HepG2 (cell line): ENCODE measurements at regions not wholly inside any gene's neighbourhood (a gene's known extent, or its start where the extent isn't known, plus 50 kb on each side); places are given as distances from the start of the nearest gene placed in this dataset.
"Not testable (repeated sequence)": the region's sequence is repeated elsewhere in the genome, so short reads cannot be mapped to it uniquely, and the experiment has no call there.

Experiments used
- ATAC-seq: fragments of 200-7000 bp; cut with Tn5 transposase; 3 replicates; pipeline ENCODE4 v1.9.1; 2020; ENCODE audit warnings: mild to moderate bottlenecking, moderate library complexity
- BruUV-seq: library from RNA; stranded (reverse); fragments of 400-500 nt; replicated peaks from 2 replicates; lab custom pipeline; 2021; lab: Mats Ljungman, UMichigan
- CTCF ChIA-PET: fragments of 300-600 bp; formaldehyde crosslinking; extraction: SDS; loops from one replicate; lab custom pipeline; 2021; ENCODE audit warnings: low total read pairs, inconsistent platforms, low intra/inter-chr PET ratio; lab: Yijun Ruan, JAX
- POLR2A ChIA-PET: fragments of 350-600 bp; sonication (Branson Sonifier 250); formaldehyde crosslinking; loops from one replicate; lab custom pipeline; 2020; ENCODE audit warnings: antibody characterized with exemption, inconsistent platforms; lab: Yijun Ruan, JAX
- DNase-seq: peaks from one replicate; pipeline ENCODE4 v3.0.0-alpha.2; 2015; ENCODE audit warnings: low spot score
- FAIRE-seq: peaks from 3 replicates; lab custom pipeline; 2011; peaks lifted over from hg19 to GRCh38; lab: Jason Lieb, UNC
- H2AFZ ChIP-seq: one replicate; pipeline ENCODE4 v1.6.1; 2011; ENCODE audit warnings: low read length, inconsistent platforms
- H3K27ac ChIP-seq: fragments of 300-600 bp; 3 replicates; pipeline ENCODE4 v1.8.0; 2011; ENCODE audit warnings: mixed run types, mild to moderate bottlenecking, mixed read lengths, low read length, inconsistent platforms; ENCODE audit not compliant: insufficient read depth; ENCODE audit errors: extremely low read length
- H3K27me3 ChIP-seq, 2 experiments: fragments of 200-600 bp in 1 of 2; 2 replicates in 1 of 2; 3 replicates in 1 of 2; pipeline versions ENCODE4 v1.6.0 to v1.8.0; 2011; ENCODE audit warnings: low read length in 2 of 2, mild to moderate bottlenecking in 2 of 2, moderate library complexity in 2 of 2, inconsistent platforms in 1 of 2; ENCODE audit not compliant: insufficient read depth in 2 of 2, control insufficient read depth in 1 of 2
- H3K36me3 ChIP-seq, 2 experiments: fragments of 200-600 bp in 1 of 2; replicated peaks in 1 of 2; 2 replicates in 1 of 2; 3 replicates in 1 of 2; pipeline versions ENCODE4 v1.5.1 to v1.8.0; 2011; ENCODE audit warnings: low read length in 2 of 2, inconsistent platforms in 1 of 2; ENCODE audit not compliant: insufficient read depth in 2 of 2, control insufficient read depth in 1 of 2
- H3K4me1 ChIP-seq: 2 replicates; pipeline ENCODE4 v1.5.1; 2012; ENCODE audit warnings: low read length, inconsistent platforms; ENCODE audit not compliant: insufficient read depth
- H3K4me2 ChIP-seq: 2 replicates; pipeline ENCODE4 v1.6.0; 2011; ENCODE audit warnings: low read depth, low read length, inconsistent platforms
- H3K4me3 ChIP-seq, 3 experiments: fragments of 200-600 bp in 1 of 3; sonication (generic), shearing (Covaris generic) in 1 of 3; replicated peaks in 1 of 3; 2 replicates each; pipeline ENCODE4 v1.5.1; 2011 to 2016; ENCODE audit warnings: low read length in 3 of 3, inconsistent platforms in 2 of 3, low read depth in 2 of 3, mild to moderate bottlenecking in 2 of 3, control low read depth in 1 of 3, mixed read lengths in 1 of 3; ENCODE audit not compliant: insufficient read depth in 1 of 3
- H3K79me2 ChIP-seq: one replicate; pipeline ENCODE4 v1.6.1; 2011; ENCODE audit warnings: low read length, inconsistent platforms; ENCODE audit not compliant: insufficient read depth
- H3K9ac ChIP-seq: 2 replicates; pipeline ENCODE4 v1.6.0; 2011; ENCODE audit warnings: mild to moderate bottlenecking, low read depth, low read length, inconsistent platforms; ENCODE audit not compliant: insufficient read depth
- H3K9me3 ChIP-seq: 2 replicates; pipeline ENCODE4 v1.5.1; 2012; ENCODE audit warnings: mild to moderate bottlenecking, low read length
- H4K20me1 ChIP-seq: 2 replicates; pipeline ENCODE4 v1.6.0; 2011; ENCODE audit warnings: inconsistent platforms, mild to moderate bottlenecking, low read length, moderate library complexity; ENCODE audit not compliant: insufficient read depth
- MTF2 ChIP-seq: sonication (generic); formaldehyde crosslinking; IDR thresholded peaks from 2 replicates; pipeline ENCODE4 v1.5.0; 2020; ENCODE audit warnings: missing genetic modification reagents, borderline replicate concordance
- PCBP2 ChIP-seq: fragments of 200-400 bp; formaldehyde crosslinking; optimal IDR thresholded peaks from 2 replicates; pipeline ENCODE3; 2018; ENCODE audit warnings: low read length, low read depth; ENCODE audit not compliant: poor library complexity, severe bottlenecking
- PHF21A ChIP-seq: sonication (generic); formaldehyde crosslinking; IDR thresholded peaks from 2 replicates; pipeline ENCODE4 v1.5.0; 2020; ENCODE audit warnings: mild to moderate bottlenecking, missing genetic modification reagents
- RXRA ChIP-seq: sonication (generic); formaldehyde crosslinking; IDR thresholded peaks from 2 replicates; pipeline ENCODE4 v1.5.1; 2020; ENCODE audit warnings: missing genetic modification reagents
- SETDB1 ChIP-seq: sonication (generic); formaldehyde crosslinking; IDR thresholded peaks from 2 replicates; pipeline ENCODE4 v1.5.1; 2020; ENCODE audit warnings: missing genetic modification reagents, mild to moderate bottlenecking, borderline replicate concordance
- ZNF17 ChIP-seq: sonication (generic); formaldehyde crosslinking; IDR thresholded peaks from 2 replicates; pipeline ENCODE4 v1.5.0; 2020; ENCODE audit warnings: mild to moderate bottlenecking, missing genetic modification reagents
- ZNF354B ChIP-seq: sonication (generic); formaldehyde crosslinking; IDR thresholded peaks from 2 replicates; pipeline ENCODE4 v1.8.0; 2022; ENCODE audit warnings: mild to moderate bottlenecking, missing genetic modification reagents
- ZNF460 ChIP-seq: sonication (generic); formaldehyde crosslinking; IDR thresholded peaks from 2 replicates; pipeline ENCODE4 v1.5.1; 2020; ENCODE audit warnings: missing genetic modification reagents, mild to moderate bottlenecking, borderline replicate concordance
- WGBS: methylation state at CpG from one replicate; pipeline ENCODE4 v1.1.6; 2017; ENCODE audit warnings: low lambda C conversion rate; 5-methylcytosine and 5-hydroxymethylcytosine counted together
- in situ Hi-C: cut with HindIII; loops from 2 replicates; pipeline ENCODE4 v1.10.0; 2017; ENCODE audit warnings: low pct_unique_long_range_greater_than_20kb; ENCODE audit not compliant: extremely low pct_ligation_motif_present
- intact Hi-C: fragments of 100-400 bp; cut with micrococcal nuclease; formaldehyde crosslinking; loops from one replicate; pipeline ENCODE4 v1.10.0; 2022; ENCODE audit not compliant: unreplicated experiment
- TF ChIP-seq, protein P1 (sequence below): sonication (generic); formaldehyde crosslinking; IDR thresholded peaks from 2 replicates; pipeline ENCODE4 v1.4.0; 2020; ENCODE audit warnings: missing genetic modification reagents
- TF ChIP-seq, protein P2 (sequence below): sonication (generic); formaldehyde crosslinking; IDR thresholded peaks from 2 replicates; pipeline ENCODE4 v1.4.0; 2020; ENCODE audit warnings: mild to moderate bottlenecking, missing genetic modification reagents
- TF ChIP-seq, protein P3 (sequence below): sonication (generic); formaldehyde crosslinking; IDR thresholded peaks from 2 replicates; pipeline ENCODE4 v1.5.1; 2020; ENCODE audit warnings: mild to moderate bottlenecking, missing genetic modification reagents

DNA sequence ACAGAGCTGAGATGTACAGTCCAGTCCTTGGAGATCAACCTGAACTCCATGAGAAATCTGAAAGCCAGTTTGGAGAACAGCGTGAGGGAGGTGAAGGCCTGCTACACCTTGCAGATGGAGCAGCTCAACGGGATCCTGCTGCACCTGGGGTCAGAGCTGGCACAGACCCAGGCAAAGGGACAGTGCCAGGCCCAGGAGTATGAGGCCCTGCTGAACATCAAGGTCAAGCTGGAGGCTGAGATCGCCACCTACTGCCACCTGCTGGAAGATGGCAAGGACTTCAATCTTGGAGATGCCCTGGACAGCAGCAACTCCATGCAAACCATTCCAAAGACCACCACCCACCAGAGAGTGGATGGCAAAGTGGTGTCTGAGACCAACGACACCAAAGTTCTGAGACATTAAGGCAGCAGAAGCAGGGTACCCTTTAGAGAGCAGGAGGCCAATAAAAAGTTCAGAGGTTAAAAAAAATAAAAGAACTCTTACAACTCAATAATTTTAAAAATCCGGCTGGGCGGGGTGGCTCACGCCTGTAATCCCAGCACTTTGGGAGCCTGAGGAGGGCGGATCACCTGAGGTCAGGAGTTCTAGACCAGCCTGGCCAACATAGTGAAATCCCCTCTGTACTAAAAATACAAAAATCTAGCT is 69.9 kb upstream of the RTL6 start (continued):
- TF ChIP-seq SETDB1 (CRISPR knock-in tag): no peak
- TF ChIP-seq, all 625 proteins: peak for 3

DNA sequence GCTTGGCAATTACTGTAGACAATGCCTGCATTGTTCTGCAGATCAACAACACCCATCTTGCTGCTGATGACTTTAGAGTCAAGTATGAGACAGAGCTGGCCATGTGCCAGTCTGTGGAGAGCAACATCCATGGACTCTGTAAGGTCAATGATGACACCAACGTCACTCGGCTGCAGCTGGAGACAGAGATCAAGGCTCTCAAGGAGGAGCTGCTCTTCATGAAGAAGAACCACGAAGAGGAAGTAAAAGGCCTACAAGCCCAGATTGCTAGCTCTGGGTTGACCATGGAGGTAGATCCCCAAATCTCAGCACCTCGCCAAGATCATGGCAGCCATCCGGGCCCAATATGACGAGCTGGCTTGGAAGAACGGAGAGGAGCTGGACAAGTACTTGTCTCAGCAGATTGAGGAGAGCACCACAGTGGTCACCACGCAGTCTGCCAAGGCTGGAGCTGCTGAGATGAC is 69.4 kb upstream of the RTL6 start:
- H3K4me1 ChIP-seq, intact Hi-C loops, H3K27ac ChIP-seq, H3K4me3 ChIP-seq, H3K9ac ChIP-seq, DNase-seq, H3K79me2 ChIP-seq, H4K20me1 ChIP-seq, H2AFZ ChIP-seq, FAIRE-seq, CTCF ChIA-PET, POLR2A ChIA-PET, H3K36me3 ChIP-seq, H3K9me3 ChIP-seq, in situ Hi-C loops, BruUV-seq, H3K4me2 ChIP-seq, ATAC-seq: not testable (repeated sequence)
- H3K27me3 ChIP-seq: peaks cover 2 to 27% of the 10 kb centered on the region in 2 experiments; a peak in 4 of 5 replicates
- 50% methylated on average over 7 of the region's 8 CpGs for WGBS

DNA sequence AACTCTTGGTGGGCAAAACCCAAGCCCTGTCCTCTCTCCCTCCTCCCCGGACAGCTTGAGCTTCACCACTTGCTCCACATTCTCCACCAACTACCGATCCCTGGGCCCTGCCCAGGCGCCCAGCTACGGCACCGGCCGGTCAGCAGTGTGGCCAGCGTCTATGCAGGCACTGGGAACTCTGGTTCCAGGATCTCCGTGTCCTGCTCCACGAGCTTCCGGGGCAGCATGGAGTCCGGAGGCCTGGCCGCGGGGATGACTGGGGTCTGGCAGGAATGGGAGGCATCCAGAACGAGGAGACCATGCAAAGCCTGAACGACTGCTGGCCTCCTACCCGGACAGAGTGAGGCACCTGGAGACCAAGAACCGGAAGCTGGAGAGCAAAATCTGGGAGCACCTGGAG is 68.9 kb upstream of the RTL6 start:
- no peak overlapping the region for H3K4me2 ChIP-seq
- H3K27me3 ChIP-seq: peaks cover 2 to 22% of the 10 kb centered on the region in 2 experiments; a peak in 4 of 5 replicates
- no peaks in the 10 kb centered on the region for H4K20me1 ChIP-seq
- intact Hi-C loops (no loop called here), in situ Hi-C loops (no loop called here)
- TF ChIP-seq PHF21A (CRISPR knock-in tag): no peak
- TF ChIP-seq PCBP2: no peak
- TF ChIP-seq, protein P1, sequence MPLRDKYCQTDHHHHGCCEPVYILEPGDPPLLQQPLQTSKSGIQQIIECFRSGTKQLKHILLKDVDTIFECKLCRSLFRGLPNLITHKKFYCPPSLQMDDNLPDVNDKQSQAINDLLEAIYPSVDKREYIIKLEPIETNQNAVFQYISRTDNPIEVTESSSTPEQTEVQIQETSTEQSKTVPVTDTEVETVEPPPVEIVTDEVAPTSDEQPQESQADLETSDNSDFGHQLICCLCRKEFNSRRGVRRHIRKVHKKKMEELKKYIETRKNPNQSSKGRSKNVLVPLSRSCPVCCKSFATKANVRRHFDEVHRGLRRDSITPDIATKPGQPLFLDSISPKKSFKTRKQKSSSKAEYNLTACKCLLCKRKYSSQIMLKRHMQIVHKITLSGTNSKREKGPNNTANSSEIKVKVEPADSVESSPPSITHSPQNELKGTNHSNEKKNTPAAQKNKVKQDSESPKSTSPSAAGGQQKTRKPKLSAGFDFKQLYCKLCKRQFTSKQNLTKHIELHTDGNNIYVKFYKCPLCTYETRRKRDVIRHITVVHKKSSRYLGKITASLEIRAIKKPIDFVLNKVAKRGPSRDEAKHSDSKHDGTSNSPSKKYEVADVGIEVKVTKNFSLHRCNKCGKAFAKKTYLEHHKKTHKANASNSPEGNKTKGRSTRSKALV (CRISPR knock-in tag): no peak
- TF ChIP-seq, protein P2, sequence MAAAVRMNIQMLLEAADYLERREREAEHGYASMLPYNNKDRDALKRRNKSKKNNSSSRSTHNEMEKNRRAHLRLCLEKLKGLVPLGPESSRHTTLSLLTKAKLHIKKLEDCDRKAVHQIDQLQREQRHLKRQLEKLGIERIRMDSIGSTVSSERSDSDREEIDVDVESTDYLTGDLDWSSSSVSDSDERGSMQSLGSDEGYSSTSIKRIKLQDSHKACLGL (CRISPR knock-in tag): no peak
- TF ChIP-seq ZNF354B (CRISPR knock-in tag): no peak
- TF ChIP-seq, protein P3, sequence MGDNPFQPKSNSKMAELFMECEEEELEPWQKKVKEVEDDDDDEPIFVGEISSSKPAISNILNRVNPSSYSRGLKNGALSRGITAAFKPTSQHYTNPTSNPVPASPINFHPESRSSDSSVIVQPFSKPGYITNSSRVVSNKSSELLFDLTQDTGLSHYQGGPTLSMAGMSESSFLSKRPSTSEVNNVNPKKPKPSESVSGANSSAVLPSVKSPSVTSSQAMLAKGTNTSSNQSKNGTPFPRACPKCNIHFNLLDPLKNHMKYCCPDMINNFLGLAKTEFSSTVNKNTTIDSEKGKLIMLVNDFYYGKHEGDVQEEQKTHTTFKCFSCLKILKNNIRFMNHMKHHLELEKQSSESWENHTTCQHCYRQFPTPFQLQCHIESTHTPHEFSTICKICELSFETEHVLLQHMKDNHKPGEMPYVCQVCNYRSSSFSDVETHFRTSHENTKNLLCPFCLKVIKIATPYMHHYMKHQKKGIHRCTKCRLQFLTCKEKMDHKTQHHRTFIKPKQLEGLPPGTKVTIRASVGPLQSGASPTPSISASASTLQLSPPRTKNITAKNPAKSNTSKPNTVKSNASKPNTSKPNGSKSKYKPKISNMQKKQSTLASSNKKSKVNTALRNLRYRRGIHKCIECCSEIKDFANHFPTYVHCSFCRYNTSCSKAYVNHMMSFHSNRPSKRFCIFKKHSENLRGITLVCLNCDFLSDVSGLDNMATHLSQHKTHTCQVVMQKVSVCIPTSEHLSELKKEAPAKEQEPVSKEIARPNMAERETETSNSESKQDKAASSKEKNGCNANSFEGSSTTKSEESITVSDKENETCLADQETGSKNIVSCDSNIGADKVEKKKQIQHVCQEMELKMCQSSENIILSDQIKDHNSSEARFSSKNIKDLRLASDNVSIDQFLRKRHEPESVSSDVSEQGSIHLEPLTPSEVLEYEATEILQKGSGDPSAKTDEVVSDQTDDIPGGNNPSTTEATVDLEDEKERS (CRISPR knock-in tag): no peak
- TF ChIP-seq MTF2 (CRISPR knock-in tag): no peak
- TF ChIP-seq ZNF17 (CRISPR knock-in tag): no peak
- no peak for TF ChIP-seq RXRA (CRISPR knock-in tag)
- TF ChIP-seq ZNF460 (CRISPR knock-in tag): no peak
- no peak overlapping the region for H3K4me3 ChIP-seq
- no peaks in the 10 kb centered on the region for H3K9me3 ChIP-seq
- BruUV-seq: no TSS peak
- no peaks in the 10 kb centered on the region for H3K36me3 ChIP-seq
- DNase-seq (no peak), FAIRE-seq (no peak), ATAC-seq (no peak)
- CTCF ChIA-PET: no interaction called here
- H3K27ac ChIP-seq: no peak overlapping the region
- no peaks in the 10 kb centered on the region for H3K4me1 ChIP-seq
- no peak overlapping the region for H2AFZ ChIP-seq
- WGBS: 46% methylated on average over 12 of the region's 17 CpGs
- H3K9ac ChIP-seq: no peak overlapping the region
- H3K79me2 ChIP-seq: no peaks in the 10 kb centered on the region
- POLR2A ChIA-PET: no interaction called here
